LoVo (cell line): ENCODE measurements at regions not wholly inside any gene's neighbourhood (a gene's known extent, or its start where the extent isn't known, plus 50 kb on each side); places are given as distances from the start of the nearest gene placed in this dataset.
"Not testable (repeated sequence)": the region's sequence is repeated elsewhere in the genome, so short reads cannot be mapped to it uniquely, and the experiment has no call there.

Source experiments
- DNase-seq: peaks from one replicate; pipeline ENCODE4 v3.0.0-alpha.2; 2016; ENCODE audit warnings: low spot score

- no peak for DNase-seq
These were observed 250.2 kb downstream of the DACT1 start for GRCh38 chr14:58887931-58888330.

- peak; percentile 4 for DNase-seq
These were observed 261.0 kb downstream of the DACT1 start for GRCh38 chr14:58898655-58899316.

- DNase-seq = no peak
These were observed 261.6 kb downstream of the DACT1 start for GRCh38 chr14:58899317-58899713.

GRCh38 chr14:58901826-58902225 is 264.1 kb downstream of the DACT1 start:
- no peak for DNase-seq

- DNase-seq = no peak
These were observed 267.0 kb downstream of the DACT1 start for GRCh38 chr14:58904776-58905175.

- DNase-seq = no peak
These were observed 270.0 kb downstream of the DACT1 start for GRCh38 chr14:58907803-58908202.

- DNase-seq = no peak
These were observed 274.5 kb downstream of the DACT1 start for GRCh38 chr14:58912287-58912686.

GRCh38 chr14:58912799-58913432 is 275.2 kb downstream of the DACT1 start:
- DNase-seq = peak; percentile 4

- no peak for DNase-seq
These were observed 274.1 kb upstream of the DAAM1 start for GRCh38 chr14:58914279-58914855.

- no peak for DNase-seq
These were observed 272.8 kb upstream of the DAAM1 start for GRCh38 chr14:58915646-58916045.

- no peak for DNase-seq
These were observed 270.3 kb upstream of the DAAM1 start for GRCh38 chr14:58918066-58918738.

- DNase-seq = no peak
These were observed 269.2 kb upstream of the DAAM1 start for GRCh38 chr14:58919217-58919616.

- DNase-seq = peak; percentile 8
These were observed 268.2 kb upstream of the DAAM1 start for GRCh38 chr14:58920230-58920629.

GRCh38 chr14:58922201-58922940 is 266.1 kb upstream of the DAAM1 start:
- DNase-seq = not testable (repeated sequence)

- DNase-seq = no peak
These were observed 264.6 kb upstream of the DAAM1 start for GRCh38 chr14:58923751-58924405.

GRCh38 chr14:58941629-58942028 is 246.8 kb upstream of the DAAM1 start:
- no peak for DNase-seq

- no peak for DNase-seq
These were observed 246.0 kb upstream of the DAAM1 start for GRCh38 chr14:58942516-58942915.

GRCh38 chr14:58944343-58944967 is 244.0 kb upstream of the DAAM1 start:
- DNase-seq = no peak

- DNase-seq = no peak
These were observed 243.5 kb upstream of the DAAM1 start for GRCh38 chr14:58944968-58945356.

- no peak for DNase-seq
These were observed 242.0 kb upstream of the DAAM1 start for GRCh38 chr14:58946431-58946830.

GRCh38 chr14:58947156-58947555 is 241.3 kb upstream of the DAAM1 start:
- DNase-seq = no peak
